GM23338 (cell line): ENCODE measurements at regions not wholly inside any gene's neighbourhood (a gene's known extent, or its start where the extent isn't known, plus 50 kb on each side); places are given as distances from the start of the nearest gene placed in this dataset.

ENCODE experiments used
- ATAC-seq: fragments of 200-7000 bp; cut with Tn5 transposase; 3 replicates; pipeline ENCODE4 v1.9.1; 2020
- DNase-seq: peaks from one replicate; pipeline ENCODE4 v3.0.0-alpha.2; 2015; ENCODE audit warnings: low spot score
- H2AFZ ChIP-seq: fragments of 200-600 bp; sonication (generic); 2 replicates; pipeline ENCODE4 v1.8.0; 2016; ENCODE audit warnings: antibody characterized with exemption, mild to moderate bottlenecking, moderate library complexity
- H3F3A ChIP-seq: fragments of 200-600 bp; sonication (generic); replicated peaks from 2 replicates; pipeline ENCODE4 v1.8.0; 2017; ENCODE audit warnings: antibody characterized with exemption, mixed run types, low read depth
- H3K27ac ChIP-seq: fragments of 200-600 bp; sonication (generic); 2 replicates; pipeline ENCODE4 v1.6.1; 2016; ENCODE audit warnings: low read depth
- H3K27me3 ChIP-seq: fragments of 200-600 bp; sonication (generic); 2 replicates; pipeline ENCODE4 v1.8.0; 2016; ENCODE audit warnings: mild to moderate bottlenecking, mixed run types, moderate library complexity; ENCODE audit not compliant: insufficient read depth
- H3K36me3 ChIP-seq: fragments of 200-600 bp; sonication (generic); 2 replicates; pipeline ENCODE4 v1.8.0; 2016; ENCODE audit warnings: mild to moderate bottlenecking; ENCODE audit not compliant: insufficient read depth
- H3K4me1 ChIP-seq: fragments of 200-600 bp; sonication (generic); 2 replicates; pipeline ENCODE4 v1.8.0; 2016; ENCODE audit warnings: mild to moderate bottlenecking, moderate library complexity; ENCODE audit not compliant: insufficient read depth
- H3K4me2 ChIP-seq: fragments of 200-600 bp; sonication (generic); 2 replicates; pipeline ENCODE4 v1.7.1; 2017; ENCODE audit warnings: mixed run types
- H3K4me3 ChIP-seq: fragments of 200-600 bp; sonication (generic); 2 replicates; pipeline ENCODE4 v1.6.1; 2016; ENCODE audit warnings: mixed run types
- H3K79me2 ChIP-seq: fragments of 200-600 bp; sonication (generic); replicated peaks from 2 replicates; pipeline ENCODE4 v1.8.0; 2017; ENCODE audit warnings: mild to moderate bottlenecking; ENCODE audit not compliant: insufficient read depth
- H3K9me2 ChIP-seq: fragments of 200-600 bp; sonication (generic); 2 replicates; pipeline ENCODE4 v1.8.0; 2017; ENCODE audit not compliant: insufficient read depth
- H4K20me1 ChIP-seq: fragments of 200-600 bp; sonication (generic); replicated peaks from 2 replicates; pipeline ENCODE4 v1.8.0; 2017; ENCODE audit warnings: mild to moderate bottlenecking; ENCODE audit not compliant: insufficient read depth
- H3K27ac Mint-ChIP-seq: 2 replicates; pipeline ENCODE4 v1.8.0; 2020; ENCODE audit warnings: inconsistent platforms, mild to moderate bottlenecking, moderate library complexity, mixed read lengths
- H3K27me3 Mint-ChIP-seq: 3 replicates; pipeline ENCODE4 v1.8.0; 2022; ENCODE audit warnings: low read depth, mild to moderate bottlenecking, moderate library complexity, mixed read lengths, inconsistent platforms; ENCODE audit not compliant: insufficient read depth, poor library complexity
- H3K36me3 Mint-ChIP-seq: 3 replicates; pipeline ENCODE4 v1.8.0; 2021; ENCODE audit warnings: low read depth, mild to moderate bottlenecking, inconsistent platforms, moderate library complexity, mixed read lengths
- H3K4me1 Mint-ChIP-seq: 3 replicates; pipeline ENCODE4 v1.8.0; 2020; ENCODE audit warnings: mild to moderate bottlenecking, inconsistent platforms, mixed read lengths
- H3K4me3 Mint-ChIP-seq: 3 replicates; pipeline ENCODE4 v1.8.0; 2021; ENCODE audit warnings: moderate library complexity, mild to moderate bottlenecking, inconsistent platforms, mixed read lengths
- H3K9me3 Mint-ChIP-seq: 3 replicates; pipeline ENCODE4 v1.8.0; 2020; ENCODE audit warnings: moderate library complexity, mild to moderate bottlenecking, inconsistent platforms, mixed read lengths
- CREB1 ChIP-seq: fragments of 250-450 bp; sonication (Bioruptor Pico); IDR thresholded peaks from 2 replicates; pipeline ENCODE4 v1.5.0; 2020; ENCODE audit warnings: low read depth, mild to moderate bottlenecking, moderate library complexity
- EZH2 ChIP-seq: fragments of 200-600 bp; sonication (generic); IDR thresholded peaks from one replicate; pipeline ENCODE4 v1.8.0; 2017; ENCODE audit warnings: antibody characterized with exemption, mild to moderate bottlenecking, low read depth; ENCODE audit not compliant: unreplicated experiment
- EZH2phosphoT487 ChIP-seq: fragments of 200-600 bp; sonication (generic); IDR thresholded peaks from one replicate; pipeline ENCODE4 v1.8.1; 2018; ENCODE audit warnings: antibody characterized with exemption; ENCODE audit not compliant: unreplicated experiment
- JUNB ChIP-seq: IDR thresholded peaks from one replicate; pipeline ENCODE4 v1.6.1; 2016; ENCODE audit warnings: antibody characterized with exemption; ENCODE audit not compliant: unreplicated experiment
- NANOG ChIP-seq: IDR thresholded peaks from 2 replicates; pipeline ENCODE4 v1.6.1; 2016; ENCODE audit warnings: antibody characterized with exemption, borderline replicate concordance
- POLR2AphosphoS5 ChIP-seq: IDR thresholded peaks from 2 replicates; pipeline ENCODE4 v1.6.1; 2016; ENCODE audit warnings: antibody characterized with exemption, low read depth
- STAT1 ChIP-seq: IDR thresholded peaks from one replicate; pipeline ENCODE4 v1.6.1; 2016; ENCODE audit warnings: antibody characterized with exemption; ENCODE audit not compliant: unreplicated experiment
- ZNF114 ChIP-seq: fragments of 250-450 bp; sonication (Bioruptor Pico); IDR thresholded peaks from 2 replicates; pipeline ENCODE4 v1.5.0; 2020; ENCODE audit warnings: mild to moderate bottlenecking, moderate library complexity
- ZNF331 ChIP-seq: fragments of 250-450 bp; sonication (Bioruptor Pico); IDR thresholded peaks from 2 replicates; pipeline ENCODE4 v1.5.0; 2020; ENCODE audit warnings: low read depth, mild to moderate bottlenecking, moderate library complexity
- TF ChIP-seq, protein P1 (sequence below): IDR thresholded peaks from one replicate; pipeline ENCODE4 v1.6.1; 2018; ENCODE audit warnings: antibody characterized with exemption; ENCODE audit not compliant: unreplicated experiment
- TF ChIP-seq, protein P2 (sequence below), 2 experiments: fragments of 200-600 bp in 1 of 2; sonication (generic) in 1 of 2; conservative IDR thresholded peaks; 2 replicates each; pipeline versions ENCODE4 v1.5.1 to v1.6.1; 2016 to 2017; ENCODE audit warnings: antibody characterized with exemption in 2 of 2, low read depth in 2 of 2, mild to moderate bottlenecking in 2 of 2, moderate library complexity in 1 of 2
- TF ChIP-seq, protein P3 (sequence below): IDR thresholded peaks from 2 replicates; pipeline ENCODE4 v1.6.1; 2016; ENCODE audit warnings: antibody characterized with exemption
- TF ChIP-seq, protein P4 (sequence below): fragments of 250-450 bp; sonication (Bioruptor Pico); IDR thresholded peaks from 2 replicates; pipeline ENCODE4 v1.5.0; 2020; ENCODE audit warnings: mild to moderate bottlenecking, moderate library complexity

DNA sequence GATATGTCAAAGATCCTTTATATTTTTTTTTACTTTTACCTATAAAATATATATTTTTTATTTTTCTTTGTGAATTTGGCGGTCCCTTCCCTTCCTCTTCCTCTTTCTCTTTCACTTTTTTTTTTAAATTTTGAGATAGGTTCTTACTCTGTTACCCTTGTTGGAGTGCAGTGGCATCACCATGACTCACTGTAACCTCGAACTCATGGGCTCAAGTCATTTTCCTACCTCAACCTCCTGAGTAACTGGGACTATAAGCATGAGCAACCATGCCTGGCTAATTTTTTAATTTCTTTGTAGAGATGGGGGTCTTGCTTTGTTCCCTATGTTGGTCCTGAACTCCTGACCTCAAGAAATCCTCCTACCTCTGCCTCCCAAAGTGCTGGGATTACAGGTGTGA is 258.0 kb upstream of the CLINT1 start:
- Histone ChIP-seq H3K27ac (no peak overlapping the region), H3K4me1 (no peaks in the 10 kb centered on the region), H3K36me3 (no peaks in the 10 kb centered on the region), H3K79me2 (no peaks in the 10 kb centered on the region), H3F3A (no peaks in the 10 kb centered on the region), H3K27me3 (no peaks in the 10 kb centered on the region), H2AFZ (no peak overlapping the region), H3K4me2 (no peak overlapping the region), H3K9me2 (no peaks in the 10 kb centered on the region), H3K4me3 (no peak overlapping the region), H4K20me1 (no peaks in the 10 kb centered on the region; the same call in 1 of the 2 replicates)
- TF ChIP-seq CREB1 (CRISPR knock-in tag): no peak
- no peak for TF ChIP-seq STAT1
- TF ChIP-seq EZH2: no peak
- TF ChIP-seq, protein P1, sequence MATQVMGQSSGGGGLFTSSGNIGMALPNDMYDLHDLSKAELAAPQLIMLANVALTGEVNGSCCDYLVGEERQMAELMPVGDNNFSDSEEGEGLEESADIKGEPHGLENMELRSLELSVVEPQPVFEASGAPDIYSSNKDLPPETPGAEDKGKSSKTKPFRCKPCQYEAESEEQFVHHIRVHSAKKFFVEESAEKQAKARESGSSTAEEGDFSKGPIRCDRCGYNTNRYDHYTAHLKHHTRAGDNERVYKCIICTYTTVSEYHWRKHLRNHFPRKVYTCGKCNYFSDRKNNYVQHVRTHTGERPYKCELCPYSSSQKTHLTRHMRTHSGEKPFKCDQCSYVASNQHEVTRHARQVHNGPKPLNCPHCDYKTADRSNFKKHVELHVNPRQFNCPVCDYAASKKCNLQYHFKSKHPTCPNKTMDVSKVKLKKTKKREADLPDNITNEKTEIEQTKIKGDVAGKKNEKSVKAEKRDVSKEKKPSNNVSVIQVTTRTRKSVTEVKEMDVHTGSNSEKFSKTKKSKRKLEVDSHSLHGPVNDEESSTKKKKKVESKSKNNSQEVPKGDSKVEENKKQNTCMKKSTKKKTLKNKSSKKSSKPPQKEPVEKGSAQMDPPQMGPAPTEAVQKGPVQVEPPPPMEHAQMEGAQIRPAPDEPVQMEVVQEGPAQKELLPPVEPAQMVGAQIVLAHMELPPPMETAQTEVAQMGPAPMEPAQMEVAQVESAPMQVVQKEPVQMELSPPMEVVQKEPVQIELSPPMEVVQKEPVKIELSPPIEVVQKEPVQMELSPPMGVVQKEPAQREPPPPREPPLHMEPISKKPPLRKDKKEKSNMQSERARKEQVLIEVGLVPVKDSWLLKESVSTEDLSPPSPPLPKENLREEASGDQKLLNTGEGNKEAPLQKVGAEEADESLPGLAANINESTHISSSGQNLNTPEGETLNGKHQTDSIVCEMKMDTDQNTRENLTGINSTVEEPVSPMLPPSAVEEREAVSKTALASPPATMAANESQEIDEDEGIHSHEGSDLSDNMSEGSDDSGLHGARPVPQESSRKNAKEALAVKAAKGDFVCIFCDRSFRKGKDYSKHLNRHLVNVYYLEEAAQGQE: no peak
- TF ChIP-seq, protein P2, sequence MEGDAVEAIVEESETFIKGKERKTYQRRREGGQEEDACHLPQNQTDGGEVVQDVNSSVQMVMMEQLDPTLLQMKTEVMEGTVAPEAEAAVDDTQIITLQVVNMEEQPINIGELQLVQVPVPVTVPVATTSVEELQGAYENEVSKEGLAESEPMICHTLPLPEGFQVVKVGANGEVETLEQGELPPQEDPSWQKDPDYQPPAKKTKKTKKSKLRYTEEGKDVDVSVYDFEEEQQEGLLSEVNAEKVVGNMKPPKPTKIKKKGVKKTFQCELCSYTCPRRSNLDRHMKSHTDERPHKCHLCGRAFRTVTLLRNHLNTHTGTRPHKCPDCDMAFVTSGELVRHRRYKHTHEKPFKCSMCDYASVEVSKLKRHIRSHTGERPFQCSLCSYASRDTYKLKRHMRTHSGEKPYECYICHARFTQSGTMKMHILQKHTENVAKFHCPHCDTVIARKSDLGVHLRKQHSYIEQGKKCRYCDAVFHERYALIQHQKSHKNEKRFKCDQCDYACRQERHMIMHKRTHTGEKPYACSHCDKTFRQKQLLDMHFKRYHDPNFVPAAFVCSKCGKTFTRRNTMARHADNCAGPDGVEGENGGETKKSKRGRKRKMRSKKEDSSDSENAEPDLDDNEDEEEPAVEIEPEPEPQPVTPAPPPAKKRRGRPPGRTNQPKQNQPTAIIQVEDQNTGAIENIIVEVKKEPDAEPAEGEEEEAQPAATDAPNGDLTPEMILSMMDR (conservative IDR thresholded peaks at IDR 0.05; ENCODE audit: low read depth in 2 of 2): no peak
- TF ChIP-seq POLR2AphosphoS5: no peak
- TF ChIP-seq, protein P3, sequence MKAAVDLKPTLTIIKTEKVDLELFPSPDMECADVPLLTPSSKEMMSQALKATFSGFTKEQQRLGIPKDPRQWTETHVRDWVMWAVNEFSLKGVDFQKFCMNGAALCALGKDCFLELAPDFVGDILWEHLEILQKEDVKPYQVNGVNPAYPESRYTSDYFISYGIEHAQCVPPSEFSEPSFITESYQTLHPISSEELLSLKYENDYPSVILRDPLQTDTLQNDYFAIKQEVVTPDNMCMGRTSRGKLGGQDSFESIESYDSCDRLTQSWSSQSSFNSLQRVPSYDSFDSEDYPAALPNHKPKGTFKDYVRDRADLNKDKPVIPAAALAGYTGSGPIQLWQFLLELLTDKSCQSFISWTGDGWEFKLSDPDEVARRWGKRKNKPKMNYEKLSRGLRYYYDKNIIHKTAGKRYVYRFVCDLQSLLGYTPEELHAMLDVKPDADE: no peak
- TF ChIP-seq EZH2phosphoT487: no peak
- TF ChIP-seq ZNF114: no peak
- TF ChIP-seq JUNB: no peak
- TF ChIP-seq NANOG: no peak
- TF ChIP-seq ZNF331: no peak
- TF ChIP-seq, protein P4, sequence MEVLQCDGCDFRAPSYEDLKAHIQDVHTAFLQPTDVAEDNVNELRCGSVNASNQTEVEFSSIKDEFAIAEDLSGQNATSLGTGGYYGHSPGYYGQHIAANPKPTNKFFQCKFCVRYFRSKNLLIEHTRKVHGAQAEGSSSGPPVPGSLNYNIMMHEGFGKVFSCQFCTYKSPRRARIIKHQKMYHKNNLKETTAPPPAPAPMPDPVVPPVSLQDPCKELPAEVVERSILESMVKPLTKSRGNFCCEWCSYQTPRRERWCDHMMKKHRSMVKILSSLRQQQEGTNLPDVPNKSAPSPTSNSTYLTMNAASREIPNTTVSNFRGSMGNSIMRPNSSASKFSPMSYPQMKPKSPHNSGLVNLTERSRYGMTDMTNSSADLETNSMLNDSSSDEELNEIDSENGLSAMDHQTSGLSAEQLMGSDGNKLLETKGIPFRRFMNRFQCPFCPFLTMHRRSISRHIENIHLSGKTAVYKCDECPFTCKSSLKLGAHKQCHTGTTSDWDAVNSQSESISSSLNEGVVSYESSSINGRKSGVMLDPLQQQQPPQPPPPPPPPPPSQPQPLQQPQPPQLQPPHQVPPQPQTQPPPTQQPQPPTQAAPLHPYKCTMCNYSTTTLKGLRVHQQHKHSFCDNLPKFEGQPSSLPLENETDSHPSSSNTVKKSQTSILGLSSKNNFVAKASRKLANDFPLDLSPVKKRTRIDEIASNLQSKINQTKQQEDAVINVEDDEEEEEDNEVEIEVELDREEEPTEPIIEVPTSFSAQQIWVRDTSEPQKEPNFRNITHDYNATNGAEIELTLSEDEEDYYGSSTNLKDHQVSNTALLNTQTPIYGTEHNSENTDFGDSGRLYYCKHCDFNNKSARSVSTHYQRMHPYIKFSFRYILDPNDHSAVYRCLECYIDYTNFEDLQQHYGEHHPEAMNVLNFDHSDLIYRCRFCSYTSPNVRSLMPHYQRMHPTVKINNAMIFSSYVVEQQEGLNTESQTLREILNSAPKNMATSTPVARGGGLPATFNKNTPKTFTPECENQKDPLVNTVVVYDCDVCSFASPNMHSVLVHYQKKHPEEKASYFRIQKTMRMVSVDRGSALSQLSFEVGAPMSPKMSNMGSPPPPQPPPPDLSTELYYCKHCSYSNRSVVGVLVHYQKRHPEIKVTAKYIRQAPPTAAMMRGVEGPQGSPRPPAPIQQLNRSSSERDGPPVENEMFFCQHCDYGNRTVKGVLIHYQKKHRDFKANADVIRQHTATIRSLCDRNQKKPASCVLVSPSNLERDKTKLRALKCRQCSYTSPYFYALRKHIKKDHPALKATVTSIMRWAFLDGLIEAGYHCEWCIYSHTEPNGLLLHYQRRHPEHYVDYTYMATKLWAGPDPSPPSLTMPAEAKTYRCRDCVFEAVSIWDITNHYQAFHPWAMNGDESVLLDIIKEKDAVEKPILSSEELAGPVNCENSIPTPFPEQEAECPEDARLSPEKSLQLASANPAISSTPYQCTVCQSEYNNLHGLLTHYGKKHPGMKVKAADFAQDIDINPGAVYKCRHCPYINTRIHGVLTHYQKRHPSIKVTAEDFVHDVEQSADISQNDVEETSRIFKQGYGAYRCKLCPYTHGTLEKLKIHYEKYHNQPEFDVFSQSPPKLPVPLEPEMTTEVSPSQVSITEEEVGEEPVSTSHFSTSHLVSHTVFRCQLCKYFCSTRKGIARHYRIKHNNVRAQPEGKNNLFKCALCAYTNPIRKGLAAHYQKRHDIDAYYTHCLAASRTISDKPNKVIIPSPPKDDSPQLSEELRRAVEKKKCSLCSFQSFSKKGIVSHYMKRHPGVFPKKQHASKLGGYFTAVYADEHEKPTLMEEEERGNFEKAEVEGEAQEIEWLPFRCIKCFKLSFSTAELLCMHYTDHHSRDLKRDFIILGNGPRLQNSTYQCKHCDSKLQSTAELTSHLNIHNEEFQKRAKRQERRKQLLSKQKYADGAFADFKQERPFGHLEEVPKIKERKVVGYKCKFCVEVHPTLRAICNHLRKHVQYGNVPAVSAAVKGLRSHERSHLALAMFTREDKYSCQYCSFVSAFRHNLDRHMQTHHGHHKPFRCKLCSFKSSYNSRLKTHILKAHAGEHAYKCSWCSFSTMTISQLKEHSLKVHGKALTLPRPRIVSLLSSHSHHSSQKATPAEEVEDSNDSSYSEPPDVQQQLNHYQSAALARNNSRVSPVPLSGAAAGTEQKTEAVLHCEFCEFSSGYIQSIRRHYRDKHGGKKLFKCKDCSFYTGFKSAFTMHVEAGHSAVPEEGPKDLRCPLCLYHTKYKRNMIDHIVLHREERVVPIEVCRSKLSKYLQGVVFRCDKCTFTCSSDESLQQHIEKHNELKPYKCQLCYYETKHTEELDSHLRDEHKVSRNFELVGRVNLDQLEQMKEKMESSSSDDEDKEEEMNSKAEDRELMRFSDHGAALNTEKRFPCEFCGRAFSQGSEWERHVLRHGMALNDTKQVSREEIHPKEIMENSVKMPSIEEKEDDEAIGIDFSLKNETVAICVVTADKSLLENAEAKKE (CRISPR knock-in tag): no peak
- H3K4me3 Mint-ChIP-seq: no peak overlapping the region
- ATAC-seq (no peak), DNase-seq (no peak)
- H3K4me1 Mint-ChIP-seq: no peaks in the 10 kb centered on the region; the same call in 2 of the 3 replicates
- H3K27ac Mint-ChIP-seq: no peak overlapping the region
- H3K9me3 Mint-ChIP-seq: no peaks in the 10 kb centered on the region
- H3K27me3 Mint-ChIP-seq: peaks cover 3% of the 10 kb centered on the region
- no peaks in the 10 kb centered on the region for H3K36me3 Mint-ChIP-seq
